ENCODE measurements at regions not wholly inside any gene's neighbourhood (a gene's known extent, or its start where the extent isn't known, plus 50 kb on each side); places are given as distances from the start of the nearest gene placed in this dataset.
"Not testable (repeated sequence)": the region's sequence is repeated elsewhere in the genome, so short reads cannot be mapped to it uniquely, and the experiment has no call there.

- ATAC-seq (no peak), DNase-seq (no peak)
- no peaks in the 10 kb centered on the region for H3K9me3 ChIP-seq
- H3K27me3 ChIP-seq (ENCODE audit: insufficient read depth in 3 of 3, low read length in 2 of 3): no peaks in the 10 kb centered on the region
- peaks cover 9% of the 10 kb centered on the region for H3K4me1 ChIP-seq
- no peak overlapping the region for H3K27ac ChIP-seq
- TF ChIP-seq CTCF (IDR thresholded peaks at IDR 0.05): no peak
- H3K36me3 ChIP-seq (ENCODE audit: insufficient read depth in 1 of 2, low read depth in 1 of 2): no peaks in the 10 kb centered on the region
- H3K4me3 ChIP-seq: no peak overlapping the region
- intact Hi-C loops (cut with DNase I): no loop called here
These were observed 497.2 kb downstream of the BCKDHB start for GRCh38 chr6:80603679-80604078.

GRCh38 chr6:80594461-80594860, 488.0 kb downstream of the BCKDHB start:
- intact Hi-C loops (cut with DNase I): no loop called here
- WGBS, 3 donors: 88 to 95% (median 94%) methylated on average over 4 of the region's 4 CpGs

GRCh38 chr6:80592436-80592835, 486.0 kb downstream of the BCKDHB start:
- Histone ChIP-seq H3K36me3 (ENCODE audit: insufficient read depth in 1 of 2, low read depth in 1 of 2) (no peaks in the 10 kb centered on the region), H3K4me1 (no peaks in the 10 kb centered on the region), H3K27me3 (ENCODE audit: insufficient read depth in 3 of 3, low read length in 2 of 3) (no peaks in the 10 kb centered on the region), H3K9me3 (no peaks in the 10 kb centered on the region), H3K4me3 (no peak overlapping the region), H3K27ac (no peak overlapping the region)
- intact Hi-C loops (cut with DNase I): no loop called here
- DNase-seq (no peak), ATAC-seq (no peak)
- 80 to 83% (median 81%) methylated on average over 2 of the region's 2 CpGs for WGBS, 3 donors
- TF ChIP-seq CTCF (IDR thresholded peaks at IDR 0.05): no peak

More at GRCh38 chr6:80594461-80594860, 488.0 kb downstream of the BCKDHB start:
- no peaks in the 10 kb centered on the region for H3K27me3 ChIP-seq (ENCODE audit: insufficient read depth in 3 of 3, low read length in 2 of 3)
- no peak overlapping the region for H3K4me3 ChIP-seq
- ATAC-seq: no peak
- no peaks in the 10 kb centered on the region for H3K9me3 ChIP-seq
- H3K27ac ChIP-seq: no peak overlapping the region
- TF ChIP-seq CTCF (IDR thresholded peaks at IDR 0.05): no peak
- H3K36me3 ChIP-seq (ENCODE audit: insufficient read depth in 1 of 2, low read depth in 1 of 2): no peaks in the 10 kb centered on the region
- no peak for DNase-seq
- no peaks in the 10 kb centered on the region for H3K4me1 ChIP-seq

- Histone ChIP-seq H3K4me3 (no peak overlapping the region), H3K36me3 (ENCODE audit: insufficient read depth in 1 of 2, low read depth in 1 of 2) (no peaks in the 10 kb centered on the region), H3K27me3 (ENCODE audit: insufficient read depth in 3 of 3, low read length in 2 of 3) (no peaks in the 10 kb centered on the region), H3K27ac (no peak overlapping the region), H3K4me1 (no peaks in the 10 kb centered on the region), H3K9me3 (no peaks in the 10 kb centered on the region)
- TF ChIP-seq CTCF (IDR thresholded peaks at IDR 0.05): no peak
- intact Hi-C loops (cut with DNase I): no loop called here
- ATAC-seq: no peak
- DNase-seq: no peak
These were observed 479.8 kb downstream of the BCKDHB start for GRCh38 chr6:80586242-80586641.

- no peak overlapping the region for H3K4me3 ChIP-seq
- ATAC-seq (no peak), DNase-seq (no peak)
- intact Hi-C loops (cut with DNase I): no loop called here
- no peak for TF ChIP-seq CTCF (IDR thresholded peaks at IDR 0.05)
- H3K27me3 ChIP-seq (ENCODE audit: insufficient read depth in 3 of 3, low read length in 2 of 3): no peaks in the 10 kb centered on the region
- H3K36me3 ChIP-seq (ENCODE audit: insufficient read depth in 1 of 2, low read depth in 1 of 2): no peaks in the 10 kb centered on the region
- WGBS, 3 donors: 22 to 39% (median 25%) methylated on average over 2 of the region's 2 CpGs
- H3K4me1 ChIP-seq: no peaks in the 10 kb centered on the region
- no peak overlapping the region for H3K27ac ChIP-seq
- H3K9me3 ChIP-seq: no peaks in the 10 kb centered on the region
These were observed 473.0 kb downstream of the BCKDHB start for GRCh38 chr6:80579391-80580023.

GRCh38 chr6:80573320-80573719, 466.8 kb downstream of the BCKDHB start:
- H3K4me1 ChIP-seq; intact Hi-C loops (cut with DNase I); H3K27ac ChIP-seq; H3K27me3 ChIP-seq (ENCODE audit: insufficient read depth in 3 of 3, low read length in 2 of 3); ATAC-seq; DNase-seq; H3K4me3 ChIP-seq; H3K9me3 ChIP-seq; H3K36me3 ChIP-seq (ENCODE audit: insufficient read depth in 1 of 2, low read depth in 1 of 2): not testable (repeated sequence)
- WGBS, 3 donors: 67 to 68% (median 68%) methylated on average over 15 of the region's 15 CpGs

Data from psoas muscle (tissue), 7 donors.